GM12878 (cell line): ENCODE measurements at regions not wholly inside any gene's neighbourhood (a gene's known extent, or its start where the extent isn't known, plus 50 kb on each side); places are given as distances from the start of the nearest gene placed in this dataset.

ENCODE experiments used
- ATAC-seq: fragments of 200-7000 bp; cut with Tn5 transposase; 3 replicates; pipeline ENCODE4 v1.9.1; 2020; ENCODE audit warnings: mild to moderate bottlenecking, moderate library complexity
- BruUV-seq: library from RNA; stranded (reverse); fragments of 400-500 nt; replicated peaks from 2 replicates; lab custom pipeline; 2021; lab: Mats Ljungman, UMichigan
- CTCF ChIA-PET: fragments of 300-600 bp; sonication (Branson Sonifier 250); formaldehyde crosslinking; extraction: SDS; loops from one replicate; lab custom pipeline; 2021; ENCODE audit warnings: inconsistent platforms; lab: Yijun Ruan, JAX
- POLR2A ChIA-PET: fragments of 350-600 bp; formaldehyde crosslinking; extraction: SDS; loops from one replicate; lab custom pipeline; 2021; ENCODE audit warnings: inconsistent platforms; lab: Charles Lee
- RAD21 ChIA-PET: fragments of 300-600 bp; sonication (Branson Sonifier 250); formaldehyde crosslinking; loops from one replicate; lab custom pipeline; 2023; ENCODE audit warnings: antibody characterized with exemption; ENCODE audit not compliant: unreplicated experiment; lab: Charles Lee
- SMC1A ChIA-PET: fragments of 300-600 bp; sonication (Branson Sonifier 250); formaldehyde crosslinking; loops from one replicate; lab custom pipeline; 2023; ENCODE audit not compliant: unreplicated experiment, uncharacterized antibody; lab: Charles Lee
- DNase-seq: peaks from one replicate; pipeline ENCODE4 v3.0.0-alpha.2; 2011; ENCODE audit warnings: low read depth, low spot score
- FAIRE-seq: peaks from 3 replicates; lab custom pipeline; 2011; peaks lifted over from hg19 to GRCh38; lab: Jason Lieb, UNC
- H2AFZ ChIP-seq: 2 replicates; pipeline ENCODE4 v1.6.0; 2011; ENCODE audit warnings: low read depth, low read length, control low read depth; ENCODE audit not compliant: control insufficient read depth
- H3K27ac ChIP-seq: 2 replicates; pipeline ENCODE4 v1.5.1; 2011; ENCODE audit warnings: control low read depth; ENCODE audit not compliant: control insufficient read depth, insufficient read depth
- H3K27me3 ChIP-seq, 2 experiments: replicated peaks in 1 of 2; 2 replicates each; pipeline versions ENCODE4 v1.6.0 to v1.6.1; 2011; ENCODE audit warnings: low read length in 1 of 2; ENCODE audit not compliant: control insufficient read depth in 2 of 2, insufficient read depth in 2 of 2
- H3K36me3 ChIP-seq, 2 experiments: 2 replicates each; pipeline ENCODE4 v1.5.1; 2011; ENCODE audit warnings: low read length in 1 of 2; ENCODE audit not compliant: control insufficient read depth in 2 of 2, insufficient read depth in 2 of 2
- H3K4me1 ChIP-seq: 2 replicates; pipeline ENCODE4 v1.6.1; 2011; ENCODE audit warnings: mild to moderate bottlenecking, low read length, moderate library complexity, mixed read lengths; ENCODE audit not compliant: control insufficient read depth, insufficient read depth
- H3K4me2 ChIP-seq: 2 replicates; pipeline ENCODE4 v1.6.0; 2011; ENCODE audit warnings: control low read depth; ENCODE audit not compliant: control insufficient read depth, insufficient read depth
- H3K4me3 ChIP-seq: fragments of 200-600 bp; sonication (generic); 2 replicates; pipeline ENCODE4 v1.5.1; 2016
- H3K79me2 ChIP-seq: 2 replicates; pipeline ENCODE4 v1.6.0; 2011; ENCODE audit warnings: low read length; ENCODE audit not compliant: control insufficient read depth, insufficient read depth
- H3K9ac ChIP-seq: 2 replicates; pipeline ENCODE4 v1.8.0; 2011; ENCODE audit warnings: low read length, control low read depth, mixed read lengths; ENCODE audit not compliant: control insufficient read depth, insufficient read depth
- H3K9me3 ChIP-seq: replicated peaks from 3 replicates; pipeline ENCODE4 v1.5.1; 2011; ENCODE audit warnings: mild to moderate bottlenecking, low read length; ENCODE audit not compliant: control insufficient read depth, insufficient read depth
- H4K20me1 ChIP-seq: 2 replicates; pipeline ENCODE4 v1.6.0; 2011; ENCODE audit not compliant: control insufficient read depth, insufficient read depth
- CBX5 ChIP-seq: sonication (generic); IDR thresholded peaks from 2 replicates; pipeline ENCODE4 v1.6.1; 2016; ENCODE audit warnings: low read depth, moderate library complexity, mild to moderate bottlenecking, inconsistent platforms
- DPF2 ChIP-seq: fragments of 450-650 bp; IDR thresholded peaks from 2 replicates; pipeline ENCODE4 v1.6.1; 2017; ENCODE audit warnings: mild to moderate bottlenecking
- EZH2 ChIP-seq: IDR thresholded peaks from 2 replicates; pipeline ENCODE4 v1.6.1; 2012; ENCODE audit warnings: low read depth, mild to moderate bottlenecking, control low read depth, inconsistent platforms, low read length, borderline replicate concordance; ENCODE audit not compliant: control insufficient read depth
- GABPA ChIP-seq: IDR thresholded peaks from 2 replicates; pipeline ENCODE4 v1.6.1; 2014; ENCODE audit warnings: antibody characterized with exemption, low read depth, mild to moderate bottlenecking, inconsistent platforms
- GATAD2B ChIP-seq: fragments of 450-650 bp; conservative IDR thresholded peaks from 2 replicates; pipeline ENCODE4 v1.6.1; 2017; ENCODE audit warnings: low read depth, mild to moderate bottlenecking, moderate library complexity
- NFYA ChIP-seq: IDR thresholded peaks from 2 replicates; pipeline ENCODE4 v1.6.1; 2011; ENCODE audit warnings: low read depth, mild to moderate bottlenecking, low read length, improper control_type of control experiment, borderline replicate concordance
- PBX3 ChIP-seq: IDR thresholded peaks from 2 replicates; pipeline ENCODE4 v1.6.1; 2011; ENCODE audit warnings: mild to moderate bottlenecking, low read depth, low read length, moderate library complexity; ENCODE audit not compliant: insufficient replicate concordance
- POLR2AphosphoS5 ChIP-seq: IDR thresholded peaks from 2 replicates; pipeline ENCODE4 v1.6.1; 2011; ENCODE audit warnings: mild to moderate bottlenecking, low read length, inconsistent platforms
- RELA ChIP-seq: fragments of 450-650 bp; IDR thresholded peaks from 2 replicates; pipeline ENCODE4 v1.8.0; 2014; ENCODE audit warnings: borderline replicate concordance; ENCODE audit not compliant: partially characterized antibody
- SUPT20H ChIP-seq: IDR thresholded peaks from 2 replicates; pipeline ENCODE4 v1.6.1; 2011; ENCODE audit warnings: low read depth, mild to moderate bottlenecking, low read length, moderate library complexity, borderline replicate concordance; ENCODE audit not compliant: control insufficient read depth
- TARDBP ChIP-seq: IDR thresholded peaks from 2 replicates; pipeline ENCODE4 v1.6.1; 2016; ENCODE audit warnings: borderline replicate concordance
- TCF7 ChIP-seq: IDR thresholded peaks from 2 replicates; pipeline ENCODE4 v1.6.1; 2014; ENCODE audit warnings: antibody characterized with exemption, borderline replicate concordance
- YY1 ChIP-seq: IDR thresholded peaks from 2 replicates; pipeline ENCODE4 v1.6.1; 2011; ENCODE audit warnings: low read depth, mild to moderate bottlenecking, low read length
- ZNF384 ChIP-seq: IDR thresholded peaks from 2 replicates; pipeline ENCODE4 v1.6.1; 2012; ENCODE audit warnings: low read depth, mild to moderate bottlenecking, low read length, improper control_type of control experiment, borderline replicate concordance
- WGBS: methylation state at CpG from one replicate; pipeline ENCODE4 v1.1.6; 2016; ENCODE audit warnings: low lambda C conversion rate; ENCODE audit not compliant: insufficient replicate concordance, insufficient coverage; ENCODE audit errors: missing lambda C conversion rate; 5-methylcytosine and 5-hydroxymethylcytosine counted together
- in situ Hi-C: fragments of 300-500 bp; cut with MboI; formaldehyde crosslinking; loops from 9 replicates; pipeline ENCODE4 v1.14.3; 2018; ENCODE audit warnings: mixed read lengths
- intact Hi-C: fragments of 100-400 bp; cut with micrococcal nuclease; formaldehyde crosslinking; loops from one replicate; pipeline ENCODE4 v1.14.2; 2022; ENCODE audit not compliant: unreplicated experiment

GRCh38 chr6:4682431-4683097, 93.6 kb upstream of the CDYL start:
- H3K4me2 ChIP-seq, result no peak overlapping the region
- no TSS peak for BruUV-seq
- RAD21 ChIA-PET, result no interaction called here
- H3K79me2 ChIP-seq, result no peaks in the 10 kb centered on the region
- DNase-seq (no peak), ATAC-seq (no peak), FAIRE-seq (no peak)
- SMC1A ChIA-PET, result no interaction called here
- H4K20me1 ChIP-seq, result no peaks in the 10 kb centered on the region
- CTCF ChIA-PET, result no interaction called here
- POLR2A ChIA-PET, result no interaction called here
- H3K27ac ChIP-seq, result no peak overlapping the region
- H3K9ac ChIP-seq, result no peak overlapping the region
- no peaks in the 10 kb centered on the region for H3K9me3 ChIP-seq
- H3K36me3 ChIP-seq, result no peaks in the 10 kb centered on the region
- H3K4me1 ChIP-seq, result no peaks in the 10 kb centered on the region
- in situ Hi-C loops (no loop called here), intact Hi-C loops (no loop called here)
- no peak overlapping the region for H2AFZ ChIP-seq
- 31% methylated on average over 10 of the region's 10 CpGs for WGBS
- no peak overlapping the region for H3K4me3 ChIP-seq
- TF ChIP-seq GABPA (no peak), ZNF384 (no peak), PBX3 (no peak), RELA (no peak), SUPT20H (no peak), GATAD2B (no peak), DPF2 (no peak), TARDBP (no peak), EZH2 (no peak), POLR2AphosphoS5 (no peak), YY1 (no peak), TCF7 (no peak), NFYA (no peak), CBX5 (no peak)
- H3K27me3 ChIP-seq, result no peaks in the 10 kb centered on the region
